ENCODE measurements at regions not wholly inside any gene's neighbourhood (a gene's known extent, or its start where the extent isn't known, plus 50 kb on each side); places are given as distances from the start of the nearest gene placed in this dataset.
"Not testable (repeated sequence)": the region's sequence is repeated elsewhere in the genome, so short reads cannot be mapped to it uniquely, and the experiment has no call there.

DNA sequence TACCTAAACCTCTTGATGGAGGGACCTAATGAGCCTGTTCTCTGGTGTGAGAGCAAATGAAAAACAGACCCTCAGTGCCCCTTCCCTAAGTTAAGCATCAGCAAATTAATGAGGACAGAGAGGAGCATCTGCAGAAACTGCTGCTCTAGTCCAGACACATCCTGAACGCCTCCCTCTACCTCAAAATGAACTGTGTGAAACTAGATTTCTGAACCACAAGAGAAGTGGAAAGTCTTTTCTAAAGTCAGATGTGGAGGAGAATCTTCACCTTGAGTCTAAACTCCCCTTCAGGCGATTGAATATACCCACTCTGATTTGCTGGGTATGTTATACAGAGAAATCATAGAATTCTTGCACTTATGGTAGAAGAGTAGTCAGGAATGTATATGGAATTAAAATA lies 104.4 kb upstream of the AMZ2 start:
- no peaks in the 10 kb centered on the region for H3K4me1 ChIP-seq (ENCODE audit: control insufficient read depth, insufficient read depth, low read length)
- no peaks in the 10 kb centered on the region for H3K27me3 ChIP-seq (ENCODE audit: control insufficient read depth, insufficient read depth, low read length)

DNA sequence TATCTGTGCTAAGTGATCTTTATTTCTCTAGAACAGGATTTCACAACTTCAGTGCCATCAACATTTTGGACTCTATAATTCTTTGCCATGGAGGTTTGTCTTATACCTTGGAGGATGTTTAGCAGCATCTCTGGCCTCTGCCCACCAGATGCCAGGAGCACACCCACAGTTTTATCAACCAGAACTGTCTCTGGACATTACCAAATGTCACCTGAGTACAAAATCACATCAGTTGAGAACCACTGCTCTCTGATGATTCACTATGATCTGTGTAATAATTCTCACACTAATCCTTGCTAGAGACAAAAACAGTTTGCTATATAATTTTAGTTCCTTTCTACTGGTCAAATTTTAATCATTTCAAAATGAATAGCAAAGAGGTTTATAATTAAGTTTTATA lies 102.8 kb upstream of the AMZ2 start:
- Histone ChIP-seq H3K36me3 (ENCODE audit: control insufficient read depth, insufficient read depth, low read length) (no peaks in the 10 kb centered on the region), H3K4me1 (ENCODE audit: control insufficient read depth, insufficient read depth, low read length) (no peaks in the 10 kb centered on the region), H3K4me3 (ENCODE audit: low read depth, low read length) (no peak overlapping the region), H3K9ac (ENCODE audit: low read depth, low read length) (no peak overlapping the region), H3K9me3 (ENCODE audit: control insufficient read depth, insufficient read depth, low read length) (no peaks in the 10 kb centered on the region), H3K27me3 (ENCODE audit: control insufficient read depth, insufficient read depth, low read length) (no peaks in the 10 kb centered on the region)

More for the DNA sequence above, 104.4 kb upstream of the AMZ2 start:
- no peaks in the 10 kb centered on the region for H3K36me3 ChIP-seq (ENCODE audit: control insufficient read depth, insufficient read depth, low read length)
- H3K4me3 ChIP-seq (ENCODE audit: low read depth, low read length), result no peak overlapping the region
- H3K9ac ChIP-seq (ENCODE audit: low read depth, low read length), result no peak overlapping the region
- no peaks in the 10 kb centered on the region for H3K9me3 ChIP-seq (ENCODE audit: control insufficient read depth, insufficient read depth, low read length)

- Histone ChIP-seq H3K4me1 (ENCODE audit: control insufficient read depth, insufficient read depth, low read length) (no peaks in the 10 kb centered on the region), H3K27me3 (ENCODE audit: control insufficient read depth, insufficient read depth, low read length) (no peaks in the 10 kb centered on the region), H3K9ac (ENCODE audit: low read depth, low read length) (no peak overlapping the region), H3K4me3 (ENCODE audit: low read depth, low read length) (no peak overlapping the region), H3K36me3 (ENCODE audit: control insufficient read depth, insufficient read depth, low read length) (no peaks in the 10 kb centered on the region), H3K9me3 (ENCODE audit: control insufficient read depth, insufficient read depth, low read length) (no peaks in the 10 kb centered on the region)
These were observed 98.9 kb upstream of the AMZ2 start for GRCh38 chr17:68148936-68149335.

- no peak overlapping the region for H3K9ac ChIP-seq (ENCODE audit: low read depth, low read length)
- H3K9me3 ChIP-seq (ENCODE audit: control insufficient read depth, insufficient read depth, low read length), result no peaks in the 10 kb centered on the region
- no peak overlapping the region for H3K4me3 ChIP-seq (ENCODE audit: low read depth, low read length)
- H3K36me3 ChIP-seq (ENCODE audit: control insufficient read depth, insufficient read depth, low read length), result no peaks in the 10 kb centered on the region
- no peaks in the 10 kb centered on the region for H3K27me3 ChIP-seq (ENCODE audit: control insufficient read depth, insufficient read depth, low read length)
- H3K4me1 ChIP-seq (ENCODE audit: control insufficient read depth, insufficient read depth, low read length), result no peaks in the 10 kb centered on the region
These were observed 95.7 kb upstream of the AMZ2 start for GRCh38 chr17:68152161-68152571.

- Histone ChIP-seq H3K4me3 (ENCODE audit: low read depth, low read length) (no peak overlapping the region), H3K27me3 (ENCODE audit: control insufficient read depth, insufficient read depth, low read length) (no peaks in the 10 kb centered on the region), H3K4me1 (ENCODE audit: control insufficient read depth, insufficient read depth, low read length) (no peaks in the 10 kb centered on the region), H3K9me3 (ENCODE audit: control insufficient read depth, insufficient read depth, low read length) (no peaks in the 10 kb centered on the region), H3K36me3 (ENCODE audit: control insufficient read depth, insufficient read depth, low read length) (no peaks in the 10 kb centered on the region), H3K9ac (ENCODE audit: low read depth, low read length) (no peak overlapping the region)
These were observed 92.2 kb upstream of the AMZ2 start for GRCh38 chr17:68155692-68156091.

- no peaks in the 10 kb centered on the region for H3K36me3 ChIP-seq (ENCODE audit: control insufficient read depth, insufficient read depth, low read length)
- no peak overlapping the region for H3K4me3 ChIP-seq (ENCODE audit: low read depth, low read length)
- no peaks in the 10 kb centered on the region for H3K4me1 ChIP-seq (ENCODE audit: control insufficient read depth, insufficient read depth, low read length)
- no peak overlapping the region for H3K9ac ChIP-seq (ENCODE audit: low read depth, low read length)
- H3K9me3 ChIP-seq (ENCODE audit: control insufficient read depth, insufficient read depth, low read length), result no peaks in the 10 kb centered on the region
- no peaks in the 10 kb centered on the region for H3K27me3 ChIP-seq (ENCODE audit: control insufficient read depth, insufficient read depth, low read length)
These were observed 86.0 kb upstream of the AMZ2 start for GRCh38 chr17:68161644-68162428.

DNA sequence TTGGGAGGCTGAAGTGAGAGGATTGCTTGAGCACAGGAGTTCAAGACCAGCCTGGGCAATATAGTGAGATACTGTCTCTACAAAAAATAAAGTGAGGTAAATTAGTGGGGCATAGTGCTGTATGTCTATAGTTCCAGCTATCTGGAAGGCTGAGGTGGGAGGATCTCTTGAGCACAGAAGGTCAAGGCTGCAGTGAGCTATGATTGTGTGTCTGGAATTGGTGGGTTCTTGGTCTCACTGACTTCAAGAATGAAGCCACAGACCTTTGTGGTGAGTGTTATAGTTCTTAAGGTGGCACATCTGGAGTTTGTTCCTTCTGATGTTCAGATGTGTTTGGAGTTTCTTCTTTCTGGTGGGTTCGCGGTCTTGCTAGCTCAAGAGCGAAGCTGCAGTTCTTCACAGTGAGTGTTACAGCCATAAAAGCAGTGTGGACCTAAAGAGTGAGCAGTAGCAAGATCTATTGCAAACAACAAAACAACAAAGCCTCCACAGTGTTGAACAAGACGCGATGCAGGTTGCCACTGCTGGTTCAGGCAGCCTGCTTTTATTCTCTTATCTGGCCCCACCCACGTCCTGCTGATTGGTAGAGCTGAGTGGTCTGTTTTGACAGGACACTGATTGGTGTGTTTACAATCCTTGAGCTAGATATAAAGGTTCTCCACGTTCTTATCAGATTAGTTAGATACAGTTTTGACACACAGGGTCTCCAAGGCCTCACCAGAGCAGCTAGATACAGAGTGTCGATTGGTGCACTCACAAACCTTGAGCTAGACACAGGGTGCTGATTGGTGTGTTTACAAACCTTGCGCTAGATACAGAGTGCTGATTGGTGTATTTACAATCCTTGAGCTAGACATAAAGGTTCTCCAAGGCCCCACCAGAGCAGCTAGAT lies 79.3 kb upstream of the AMZ2 start:
- not testable (repeated sequence) for H3K4me1 ChIP-seq (ENCODE audit: control insufficient read depth, insufficient read depth, low read length); H3K36me3 ChIP-seq (ENCODE audit: control insufficient read depth, insufficient read depth, low read length); H3K9ac ChIP-seq (ENCODE audit: low read depth, low read length); H3K9me3 ChIP-seq (ENCODE audit: control insufficient read depth, insufficient read depth, low read length); H3K27me3 ChIP-seq (ENCODE audit: control insufficient read depth, insufficient read depth, low read length); H3K4me3 ChIP-seq (ENCODE audit: low read depth, low read length)

DNA sequence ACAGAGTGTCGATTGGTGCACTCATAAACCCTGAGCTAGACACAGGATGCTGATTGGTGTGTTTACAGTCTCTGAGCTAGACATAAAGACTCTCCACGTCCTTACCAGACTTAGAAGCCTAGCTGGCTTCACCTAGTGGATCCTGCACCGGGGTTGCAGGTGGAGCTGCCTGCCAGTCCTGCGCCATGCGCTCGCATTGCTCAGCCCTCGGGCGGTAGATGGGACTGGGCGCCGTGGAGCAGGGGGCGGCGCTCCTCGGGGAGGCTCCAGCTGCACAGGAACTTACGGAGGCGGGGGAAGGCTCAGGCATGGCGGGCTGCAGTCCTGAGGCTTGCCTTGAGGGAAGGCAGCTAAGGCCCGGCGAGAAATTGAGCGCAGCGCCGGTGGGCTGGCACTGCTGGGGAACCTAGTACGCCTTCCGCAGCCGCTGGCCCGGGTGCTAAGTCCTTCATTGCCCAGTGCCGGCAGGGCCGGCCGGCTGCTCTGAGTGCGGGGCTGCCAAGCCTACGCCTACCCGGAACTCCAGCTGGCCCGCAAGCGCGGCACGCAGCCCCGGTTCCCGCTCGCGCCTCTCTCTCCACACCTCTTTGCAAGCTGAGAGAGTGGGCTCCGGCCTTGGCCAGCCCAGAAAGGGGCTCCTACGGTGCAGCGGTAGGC lies 78.5 kb upstream of the AMZ2 start:
- H3K27me3 ChIP-seq (ENCODE audit: control insufficient read depth, insufficient read depth, low read length), result peaks cover 10% of the 10 kb centered on the region
- not testable (repeated sequence) for H3K36me3 ChIP-seq (ENCODE audit: control insufficient read depth, insufficient read depth, low read length); H3K4me3 ChIP-seq (ENCODE audit: low read depth, low read length); H3K9ac ChIP-seq (ENCODE audit: low read depth, low read length); H3K4me1 ChIP-seq (ENCODE audit: control insufficient read depth, insufficient read depth, low read length); H3K9me3 ChIP-seq (ENCODE audit: control insufficient read depth, insufficient read depth, low read length)

- Histone ChIP-seq H3K36me3 (ENCODE audit: control insufficient read depth, insufficient read depth, low read length) (no peaks in the 10 kb centered on the region), H3K9ac (ENCODE audit: low read depth, low read length) (no peak overlapping the region), H3K4me1 (ENCODE audit: control insufficient read depth, insufficient read depth, low read length) (no peaks in the 10 kb centered on the region), H3K9me3 (ENCODE audit: control insufficient read depth, insufficient read depth, low read length) (no peaks in the 10 kb centered on the region), H3K27me3 (ENCODE audit: control insufficient read depth, insufficient read depth, low read length) (peaks cover 10% of the 10 kb centered on the region), H3K4me3 (ENCODE audit: low read depth, low read length) (no peak overlapping the region)
These were observed 78.0 kb upstream of the AMZ2 start for GRCh38 chr17:68169840-68170239.

- Histone ChIP-seq H3K9me3 (ENCODE audit: control insufficient read depth, insufficient read depth, low read length) (no peaks in the 10 kb centered on the region), H3K4me3 (ENCODE audit: low read depth, low read length) (no peak overlapping the region), H3K27me3 (ENCODE audit: control insufficient read depth, insufficient read depth, low read length) (peaks cover 10% of the 10 kb centered on the region), H3K9ac (ENCODE audit: low read depth, low read length) (no peak overlapping the region), H3K4me1 (ENCODE audit: control insufficient read depth, insufficient read depth, low read length) (no peaks in the 10 kb centered on the region), H3K36me3 (ENCODE audit: control insufficient read depth, insufficient read depth, low read length) (no peaks in the 10 kb centered on the region)
These were observed 77.6 kb upstream of the AMZ2 start for GRCh38 chr17:68170246-68170645.

DNA sequence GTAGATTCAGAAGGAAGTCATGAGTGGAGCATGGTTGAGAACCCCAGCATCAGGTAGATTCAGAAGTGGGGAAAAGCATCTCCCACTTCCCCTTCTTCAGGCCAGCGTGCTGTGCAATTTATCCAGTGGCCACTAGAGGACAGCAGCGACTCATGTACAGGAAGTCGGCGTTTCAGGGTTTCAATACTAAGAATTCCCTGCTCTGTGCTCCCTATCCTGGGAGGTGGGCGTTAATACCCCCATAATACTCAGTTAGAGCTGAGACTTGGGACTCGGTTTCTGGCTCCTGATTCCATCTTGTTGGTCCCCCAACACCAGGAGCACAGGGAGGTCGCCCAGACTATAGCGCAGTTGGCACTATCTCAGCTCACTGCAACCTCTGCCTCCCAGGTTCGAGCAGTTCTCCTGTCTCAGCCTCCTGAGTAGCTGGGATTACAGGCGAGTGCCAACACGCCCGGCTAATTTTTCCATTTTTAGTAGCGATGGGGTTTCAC lies 75.3 kb upstream of the AMZ2 start:
- Histone ChIP-seq H3K27me3 (ENCODE audit: control insufficient read depth, insufficient read depth, low read length) (peaks cover 10% of the 10 kb centered on the region), H3K4me3 (ENCODE audit: low read depth, low read length) (no peak overlapping the region), H3K9me3 (ENCODE audit: control insufficient read depth, insufficient read depth, low read length) (no peaks in the 10 kb centered on the region), H3K4me1 (ENCODE audit: control insufficient read depth, insufficient read depth, low read length) (no peaks in the 10 kb centered on the region), H3K9ac (ENCODE audit: low read depth, low read length) (no peak overlapping the region), H3K36me3 (ENCODE audit: control insufficient read depth, insufficient read depth, low read length) (no peaks in the 10 kb centered on the region)
